ENCODE measurements at regions not wholly inside any gene's neighbourhood (a gene's known extent, or its start where the extent isn't known, plus 50 kb on each side); places are given as distances from the start of the nearest gene placed in this dataset.
"Not testable (repeated sequence)": the region's sequence is repeated elsewhere in the genome, so short reads cannot be mapped to it uniquely, and the experiment has no call there.

DNA sequence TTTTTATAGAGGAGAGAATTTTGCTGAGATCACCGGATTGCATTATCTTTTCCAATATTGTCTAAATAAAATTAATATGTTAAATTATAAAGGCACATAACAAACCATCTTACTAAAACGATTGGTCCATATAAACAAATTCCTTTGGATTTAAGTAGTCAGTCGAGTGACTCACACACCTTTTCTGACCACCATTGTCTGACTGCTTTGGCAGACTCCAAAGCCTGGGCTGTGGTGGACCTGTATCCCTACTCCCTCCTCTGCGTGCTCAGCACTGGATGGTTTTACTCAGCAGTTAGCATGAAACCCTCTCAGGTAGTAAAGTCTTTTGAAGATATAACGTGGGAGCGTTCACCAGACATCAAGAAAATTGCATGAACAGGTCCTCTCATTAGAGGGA, 134.2 kb downstream of the BCL2L11 start:
- not testable (repeated sequence) for DNase-seq (ENCODE audit: low read depth); H3K27me3 ChIP-seq (replicated peaks; ENCODE audit: control insufficient read depth, insufficient read depth, low read length); H3K4me3 ChIP-seq (ENCODE audit: low read length); H3K4me1 ChIP-seq (ENCODE audit: control insufficient read depth, insufficient read depth, low read length); H3K9ac ChIP-seq (ENCODE audit: low read length); H3K36me3 ChIP-seq (ENCODE audit: control insufficient read depth, insufficient read depth, low read length, severe bottlenecking); H3K9me3 ChIP-seq (ENCODE audit: control insufficient read depth, low read length)

- H3K27me3 ChIP-seq (replicated peaks; ENCODE audit: control insufficient read depth, insufficient read depth, low read length); H3K9me3 ChIP-seq (ENCODE audit: control insufficient read depth, low read length); H3K36me3 ChIP-seq (ENCODE audit: control insufficient read depth, insufficient read depth, low read length, severe bottlenecking); DNase-seq (ENCODE audit: low read depth); H3K4me1 ChIP-seq (ENCODE audit: control insufficient read depth, insufficient read depth, low read length); H3K9ac ChIP-seq (ENCODE audit: low read length); H3K4me3 ChIP-seq (ENCODE audit: low read length): not testable (repeated sequence)
Measured at GRCh38 chr2:111256628-111257027, 135.9 kb downstream of the BCL2L11 start.

DNA sequence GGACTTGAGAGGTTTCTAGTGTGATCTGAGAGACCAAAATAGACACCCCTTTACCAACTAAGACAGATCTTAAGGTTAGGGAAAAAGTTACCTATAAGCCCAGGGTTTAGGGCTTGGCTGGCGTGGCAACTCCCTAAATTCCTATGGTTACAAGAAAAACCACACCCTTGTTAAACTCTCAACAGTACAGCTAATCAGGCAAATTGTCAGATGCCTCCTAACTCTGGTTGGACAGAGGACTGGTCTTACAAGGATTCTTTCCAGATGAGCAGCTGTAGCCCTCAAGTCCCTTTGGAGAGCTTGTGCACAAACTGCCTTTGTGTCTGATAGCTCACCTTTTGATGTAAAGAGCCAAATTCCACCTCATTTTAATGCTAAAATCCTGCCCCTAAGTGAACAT, 136.9 kb downstream of the BCL2L11 start:
- not testable (repeated sequence) for H3K9ac ChIP-seq (ENCODE audit: low read length); H3K4me1 ChIP-seq (ENCODE audit: control insufficient read depth, insufficient read depth, low read length); H3K4me3 ChIP-seq (ENCODE audit: low read length); H3K9me3 ChIP-seq (ENCODE audit: control insufficient read depth, low read length); H3K27me3 ChIP-seq (replicated peaks; ENCODE audit: control insufficient read depth, insufficient read depth, low read length); H3K36me3 ChIP-seq (ENCODE audit: control insufficient read depth, insufficient read depth, low read length, severe bottlenecking); DNase-seq (ENCODE audit: low read depth)

DNA sequence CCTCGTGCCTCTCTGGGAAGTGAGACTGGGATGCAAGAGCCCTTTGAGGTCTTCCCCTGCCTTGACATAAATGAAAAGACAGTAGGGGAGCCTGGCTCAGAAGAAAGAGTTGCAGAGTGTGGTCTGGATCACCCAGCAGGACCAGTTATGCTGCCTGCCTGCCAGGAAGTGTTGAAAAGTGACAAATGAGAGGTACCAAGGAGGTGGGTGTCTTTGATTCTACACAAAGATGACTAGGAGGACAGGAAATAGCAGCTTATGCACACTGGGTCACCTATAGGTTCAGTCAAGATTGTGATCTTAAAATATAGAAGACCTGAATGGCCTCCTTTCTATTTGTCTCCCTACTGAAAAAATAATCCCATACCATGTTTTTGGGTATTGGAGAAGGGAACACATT, 137.6 kb downstream of the BCL2L11 start:
- H3K9ac ChIP-seq (ENCODE audit: low read length); H3K27me3 ChIP-seq (replicated peaks; ENCODE audit: control insufficient read depth, insufficient read depth, low read length); H3K4me1 ChIP-seq (ENCODE audit: control insufficient read depth, insufficient read depth, low read length); H3K4me3 ChIP-seq (ENCODE audit: low read length); H3K9me3 ChIP-seq (ENCODE audit: control insufficient read depth, low read length); H3K36me3 ChIP-seq (ENCODE audit: control insufficient read depth, insufficient read depth, low read length, severe bottlenecking); DNase-seq (ENCODE audit: low read depth): not testable (repeated sequence)

GRCh38 chr2:111262627-111263379, 142.1 kb downstream of the BCL2L11 start:
- not testable (repeated sequence) for DNase-seq (ENCODE audit: low read depth); H3K9ac ChIP-seq (ENCODE audit: low read length); H3K4me3 ChIP-seq (ENCODE audit: low read length); H3K9me3 ChIP-seq (ENCODE audit: control insufficient read depth, low read length); H3K36me3 ChIP-seq (ENCODE audit: control insufficient read depth, insufficient read depth, low read length, severe bottlenecking); H3K4me1 ChIP-seq (ENCODE audit: control insufficient read depth, insufficient read depth, low read length); H3K27me3 ChIP-seq (replicated peaks; ENCODE audit: control insufficient read depth, insufficient read depth, low read length)

- not testable (repeated sequence) for DNase-seq (ENCODE audit: low read depth); H3K4me1 ChIP-seq (ENCODE audit: control insufficient read depth, insufficient read depth, low read length); H3K27me3 ChIP-seq (replicated peaks; ENCODE audit: control insufficient read depth, insufficient read depth, low read length); H3K4me3 ChIP-seq (ENCODE audit: low read length); H3K36me3 ChIP-seq (ENCODE audit: control insufficient read depth, insufficient read depth, low read length, severe bottlenecking); H3K9ac ChIP-seq (ENCODE audit: low read length); H3K9me3 ChIP-seq (ENCODE audit: control insufficient read depth, low read length)
Measured at GRCh38 chr2:111263380-111264017, 142.8 kb downstream of the BCL2L11 start.

DNA sequence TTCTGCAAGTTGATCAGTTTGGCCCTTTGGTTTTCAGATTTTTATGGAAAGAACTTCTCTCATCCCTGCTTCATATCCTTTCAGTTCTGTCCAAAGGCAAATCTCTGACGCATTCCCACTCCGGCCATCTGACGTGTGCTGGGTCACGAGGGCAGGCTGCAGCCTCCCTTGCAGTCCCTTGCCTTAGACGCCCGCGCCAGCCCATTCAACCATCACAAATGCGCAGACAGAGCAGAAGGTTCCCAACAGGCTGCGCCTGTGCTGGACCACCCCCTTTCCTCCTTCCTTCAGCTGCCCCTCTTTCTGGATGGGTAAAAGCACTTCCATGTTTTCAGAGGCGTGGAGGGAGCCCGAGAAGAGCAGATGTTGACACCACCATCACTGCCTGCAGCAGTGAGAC, 144.2 kb downstream of the BCL2L11 start:
- H3K27me3 ChIP-seq (replicated peaks; ENCODE audit: control insufficient read depth, insufficient read depth, low read length); DNase-seq (ENCODE audit: low read depth); H3K4me1 ChIP-seq (ENCODE audit: control insufficient read depth, insufficient read depth, low read length); H3K4me3 ChIP-seq (ENCODE audit: low read length); H3K9ac ChIP-seq (ENCODE audit: low read length); H3K9me3 ChIP-seq (ENCODE audit: control insufficient read depth, low read length); H3K36me3 ChIP-seq (ENCODE audit: control insufficient read depth, insufficient read depth, low read length, severe bottlenecking): not testable (repeated sequence)

- not testable (repeated sequence) for H3K4me1 ChIP-seq (ENCODE audit: control insufficient read depth, insufficient read depth, low read length); H3K36me3 ChIP-seq (ENCODE audit: control insufficient read depth, insufficient read depth, low read length, severe bottlenecking); H3K9me3 ChIP-seq (ENCODE audit: control insufficient read depth, low read length); H3K27me3 ChIP-seq (replicated peaks; ENCODE audit: control insufficient read depth, insufficient read depth, low read length); H3K4me3 ChIP-seq (ENCODE audit: low read length); DNase-seq (ENCODE audit: low read depth); H3K9ac ChIP-seq (ENCODE audit: low read length)
Measured at GRCh38 chr2:111266556-111266955, 145.8 kb downstream of the BCL2L11 start.

GRCh38 chr2:111267038-111267437, 146.3 kb downstream of the BCL2L11 start:
- H3K9ac ChIP-seq (ENCODE audit: low read length); H3K27me3 ChIP-seq (replicated peaks; ENCODE audit: control insufficient read depth, insufficient read depth, low read length); H3K4me1 ChIP-seq (ENCODE audit: control insufficient read depth, insufficient read depth, low read length); DNase-seq (ENCODE audit: low read depth); H3K36me3 ChIP-seq (ENCODE audit: control insufficient read depth, insufficient read depth, low read length, severe bottlenecking); H3K9me3 ChIP-seq (ENCODE audit: control insufficient read depth, low read length); H3K4me3 ChIP-seq (ENCODE audit: low read length): not testable (repeated sequence)

- not testable (repeated sequence) for H3K4me3 ChIP-seq (ENCODE audit: low read length); H3K9ac ChIP-seq (ENCODE audit: low read length); H3K4me1 ChIP-seq (ENCODE audit: control insufficient read depth, insufficient read depth, low read length); H3K9me3 ChIP-seq (ENCODE audit: control insufficient read depth, low read length); DNase-seq (ENCODE audit: low read depth); H3K27me3 ChIP-seq (replicated peaks; ENCODE audit: control insufficient read depth, insufficient read depth, low read length); H3K36me3 ChIP-seq (ENCODE audit: control insufficient read depth, insufficient read depth, low read length, severe bottlenecking)
Measured at GRCh38 chr2:111269761-111270323, 149.1 kb downstream of the BCL2L11 start.

- not testable (repeated sequence) for H3K27me3 ChIP-seq (replicated peaks; ENCODE audit: control insufficient read depth, insufficient read depth, low read length); DNase-seq (ENCODE audit: low read depth); H3K4me3 ChIP-seq (ENCODE audit: low read length); H3K4me1 ChIP-seq (ENCODE audit: control insufficient read depth, insufficient read depth, low read length); H3K9ac ChIP-seq (ENCODE audit: low read length); H3K36me3 ChIP-seq (ENCODE audit: control insufficient read depth, insufficient read depth, low read length, severe bottlenecking); H3K9me3 ChIP-seq (ENCODE audit: control insufficient read depth, low read length)
Measured at GRCh38 chr2:111270569-111270968, 149.9 kb downstream of the BCL2L11 start.

All from adipocyte (in vitro differentiated cells).